Frontal cortex (tissue), 4 donors: ENCODE measurements at regions not wholly inside any gene's neighbourhood (a gene's known extent, or its start where the extent isn't known, plus 50 kb on each side); places are given as distances from the start of the nearest gene placed in this dataset. TPM values are rescaled to one million over a fixed set of nuclear protein-coding genes. Genes with fewer than 3 reads are reported as not detected.
"Not testable (repeated sequence)": the region's sequence is repeated elsewhere in the genome, so short reads cannot be mapped to it uniquely, and the experiment has no call there.

Source experiments
- DNase-seq, 2 donors: peaks; one replicate each; pipeline ENCODE4 v3.0.0; 2012; ENCODE audit warnings: low spot score in 2 of 2
- FAIRE-seq: peaks from 2 replicates; lab custom pipeline; 2012; peaks lifted over from hg19 to GRCh38; lab: Jason Lieb, UNC
- small RNA-seq: library from RNA; depleted of rRNA; stranded (forward); fragments of <200 nt; gene quantifications from one replicate; pipeline ENCODE3, GENCODE V24; 2014
- donor health status: control.
- donor health status: control.
- donor health status: control.

GRCh38 chr6:58257625-58258024 lies 940.2 kb downstream of the PRIM2 start:
- not testable (repeated sequence) for DNase-seq, FAIRE-seq

- FAIRE-seq (no peak), DNase-seq (no peak)
Measured at GRCh38 chr6:58290177-58290576, 972.7 kb downstream of the PRIM2 start.

- FAIRE-seq, DNase-seq: not testable (repeated sequence)
Measured at GRCh38 chr6:58291319-58291718, 973.9 kb downstream of the PRIM2 start.

- not testable (repeated sequence) for FAIRE-seq, DNase-seq
Measured at GRCh38 chr6:58307901-58308300, 990.5 kb downstream of the PRIM2 start.

GRCh38 chr6:58332108-58332507 lies 1014.7 kb downstream of the PRIM2 start:
- FAIRE-seq, DNase-seq: not testable (repeated sequence)

GRCh38 chr6:58342287-58342686 lies 1024.9 kb downstream of the PRIM2 start:
- not testable (repeated sequence) for DNase-seq, FAIRE-seq

GRCh38 chr6:58347534-58347933 lies 1030.1 kb downstream of the PRIM2 start:
- not testable (repeated sequence) for FAIRE-seq, DNase-seq

GRCh38 chr6:58351619-58352018 lies 1034.2 kb downstream of the PRIM2 start:
- FAIRE-seq, DNase-seq: not testable (repeated sequence)

GRCh38 chr6:58358452-58358851 lies 1041.0 kb downstream of the PRIM2 start:
- not testable (repeated sequence) for DNase-seq, FAIRE-seq

GRCh38 chr6:58365856-58366255 lies 1048.4 kb downstream of the PRIM2 start:
- not testable (repeated sequence) for DNase-seq, FAIRE-seq

GRCh38 chr6:58406659-58407058 lies 1089.2 kb downstream of the PRIM2 start:
- not testable (repeated sequence) for FAIRE-seq, DNase-seq

GRCh38 chr6:58419321-58419720 lies 1101.9 kb downstream of the PRIM2 start:
- FAIRE-seq: no peak
- no peak for DNase-seq

Small RNA genes in the stretch of these regions (small RNA-seq; reads per million reads assigned to genes)
- not detected for gene AL603755.1
